ENCODE measurements at regions not wholly inside any gene's neighbourhood (a gene's known extent, or its start where the extent isn't known, plus 50 kb on each side); places are given as distances from the start of the nearest gene placed in this dataset.
"Not testable (repeated sequence)": the region's sequence is repeated elsewhere in the genome, so short reads cannot be mapped to it uniquely, and the experiment has no call there.

DNA sequence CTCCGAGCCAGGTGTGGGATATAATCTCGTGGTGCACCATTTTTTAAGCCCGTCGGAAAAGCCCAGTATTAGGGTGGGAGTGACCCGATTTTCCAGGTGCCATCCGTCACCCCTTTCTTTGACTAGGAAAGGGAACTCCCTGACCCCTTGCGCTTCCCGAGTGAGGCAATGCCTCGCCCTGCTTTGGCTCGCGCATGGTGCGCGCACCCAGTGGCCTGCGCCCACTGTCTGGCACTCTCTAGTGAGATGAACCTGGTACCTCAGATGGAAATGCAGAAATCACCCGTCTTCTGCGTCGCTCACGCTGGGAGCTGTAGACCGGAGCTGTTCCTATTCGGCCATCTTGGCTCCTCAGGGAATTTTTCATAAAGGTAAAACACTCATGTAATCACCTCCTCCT lies 63.9 kb downstream of the RWDD3 start:
- not testable (repeated sequence) for DNase-seq

DNA sequence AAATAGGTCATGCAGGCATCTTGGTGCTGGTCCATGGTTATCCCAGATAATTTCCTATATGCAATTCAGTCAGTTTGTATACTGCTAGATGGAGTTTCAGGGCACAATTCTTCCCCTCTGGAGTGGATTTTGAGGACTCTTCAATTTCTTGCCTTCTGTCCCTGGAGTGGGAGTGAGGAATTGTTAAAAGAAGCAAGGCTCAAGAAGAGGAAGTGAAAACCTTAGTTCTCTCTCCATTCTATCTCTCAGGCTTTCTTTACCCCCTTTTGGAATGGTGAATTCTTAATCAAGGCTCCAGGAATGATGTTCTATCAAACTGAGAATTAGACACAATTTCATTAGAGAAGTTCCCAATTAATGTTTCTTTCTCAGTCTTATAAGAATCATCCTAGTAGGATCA lies 67.1 kb downstream of the RWDD3 start:
- DNase-seq: no peak

DNA sequence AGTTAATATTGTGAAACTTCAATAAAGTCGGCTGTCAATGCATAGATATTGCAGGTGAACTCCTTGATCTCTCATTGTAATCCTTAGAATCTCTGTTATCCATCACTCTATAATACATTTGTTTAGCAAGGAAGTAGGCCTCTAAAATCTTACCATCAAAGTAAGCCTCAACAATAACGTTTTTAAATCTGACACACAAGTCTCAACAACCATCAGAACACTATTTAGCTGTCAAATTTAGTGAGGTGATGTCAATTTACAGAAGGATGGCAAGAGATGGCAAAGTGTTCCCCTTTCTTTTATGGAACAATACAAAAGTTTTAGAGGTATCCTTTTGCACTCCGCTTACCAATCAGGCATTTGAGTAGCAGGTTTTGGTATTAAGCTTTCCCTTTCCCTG lies 67.6 kb downstream of the RWDD3 start:
- DNase-seq: no peak

DNA sequence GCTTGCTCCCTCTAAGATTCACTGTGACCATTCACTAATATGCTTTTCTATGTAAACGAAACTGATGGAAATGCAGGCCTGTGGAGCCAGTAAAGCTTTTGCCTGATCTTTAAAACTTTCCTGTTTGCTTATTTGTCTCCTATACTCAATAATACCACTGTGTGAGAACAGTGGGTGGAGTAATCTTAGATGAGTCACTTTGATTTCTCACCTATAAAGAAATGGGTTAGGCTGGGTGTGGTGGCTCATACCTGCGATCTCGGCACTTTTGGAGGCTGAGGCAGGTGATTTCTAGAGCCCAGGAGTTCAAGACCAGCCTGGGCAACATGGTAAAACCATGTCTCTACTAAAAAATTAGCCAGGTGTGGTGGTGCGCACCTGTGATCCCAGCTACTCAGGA lies 70.8 kb downstream of the RWDD3 start:
- no peak for DNase-seq

DNA sequence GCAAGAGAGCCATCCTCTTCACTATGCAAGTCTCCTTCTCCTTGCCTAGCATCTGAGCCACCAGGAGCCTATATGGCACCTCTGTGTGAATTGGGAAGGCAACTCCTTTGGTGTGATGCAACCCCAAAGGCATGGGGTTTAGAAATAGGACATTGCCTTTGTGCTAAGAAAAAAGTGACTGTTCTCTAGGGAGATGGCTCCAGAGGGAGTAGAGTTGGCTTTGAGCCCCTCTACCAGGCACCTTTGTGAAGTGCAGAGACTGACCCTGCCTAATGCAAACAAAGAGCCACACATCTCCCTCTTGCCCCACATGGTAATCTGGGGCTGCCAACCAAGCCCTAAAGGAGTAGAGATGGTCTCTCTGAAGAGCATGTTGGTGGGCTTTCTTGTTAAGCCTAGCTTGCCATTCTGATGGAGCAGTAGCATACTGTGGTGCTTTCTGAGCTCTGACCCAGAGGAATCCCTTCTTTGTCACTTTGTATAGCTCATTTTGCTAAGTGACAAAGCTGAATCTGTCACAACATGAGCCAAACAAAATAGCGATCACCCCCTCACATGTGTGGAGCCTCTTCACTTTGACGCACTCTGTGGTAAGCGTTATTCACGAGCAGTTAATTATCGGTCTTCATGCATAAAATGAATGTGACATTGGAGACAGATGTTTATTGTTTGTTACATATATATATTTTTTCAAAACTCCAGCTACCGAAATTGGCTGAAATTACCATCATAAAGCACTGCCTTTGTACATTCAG lies 74.4 kb downstream of the RWDD3 start:
- DNase-seq: no peak

DNA sequence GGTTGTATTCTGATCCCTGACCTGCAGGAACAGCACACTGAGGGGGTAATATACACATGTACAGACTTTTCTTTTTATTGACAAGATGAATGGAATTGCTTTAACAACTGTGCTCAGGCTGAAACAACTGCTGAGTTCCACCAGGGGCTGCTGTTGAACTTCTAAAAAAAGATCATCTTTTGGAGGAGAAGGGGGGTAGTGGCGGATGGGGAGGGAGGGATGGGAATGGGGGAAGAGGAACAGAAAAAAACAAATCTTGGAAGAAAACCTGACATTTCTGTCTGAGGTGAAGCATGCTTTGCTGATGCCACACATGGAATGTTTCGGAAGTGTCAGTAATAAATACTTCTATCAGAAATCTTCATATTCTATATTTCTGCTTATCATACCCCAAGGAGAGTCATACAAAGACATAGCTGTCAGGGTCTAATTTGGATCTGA lies 75.0 kb downstream of the RWDD3 start:
- peak; percentile 41 for DNase-seq

DNA sequence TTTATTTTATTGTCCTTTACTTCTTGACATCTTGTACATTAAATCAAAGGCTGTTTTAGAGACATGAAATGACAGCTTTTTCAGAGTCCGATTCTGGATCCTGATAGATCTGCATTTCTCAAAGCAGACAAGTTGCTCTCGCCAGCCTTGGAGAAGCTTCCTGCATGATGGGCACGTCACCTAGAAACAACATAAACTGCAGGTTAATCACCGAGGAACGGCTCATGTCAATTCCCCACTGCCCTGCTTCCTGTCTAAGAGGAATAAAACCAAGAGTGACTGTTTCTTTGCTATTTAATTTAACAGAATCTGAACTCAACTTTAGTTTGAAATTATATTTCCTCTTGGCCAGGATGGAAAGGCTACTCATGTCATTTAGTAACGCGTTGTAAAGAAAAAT lies 77.0 kb downstream of the RWDD3 start:
- no peak for DNase-seq

DNA sequence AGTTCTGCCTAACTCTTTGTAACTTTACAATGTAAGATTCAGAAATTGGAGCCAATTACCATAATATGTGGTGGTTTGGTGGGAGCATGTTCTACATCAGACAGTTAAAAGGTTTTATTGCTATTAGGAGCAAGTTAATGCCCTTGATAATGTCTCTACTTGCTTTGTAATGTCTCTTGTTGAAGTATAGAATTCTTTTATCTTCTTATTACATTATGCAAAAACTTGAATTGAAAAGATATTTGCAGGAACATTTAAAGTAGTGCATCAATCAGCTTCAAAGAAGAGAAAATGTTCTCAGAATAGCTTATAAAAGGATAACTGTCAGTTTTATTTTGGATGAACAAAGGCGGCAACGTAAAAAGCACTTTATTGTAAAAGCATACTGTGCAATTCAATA lies 77.8 kb downstream of the RWDD3 start:
- no peak for DNase-seq

DNA sequence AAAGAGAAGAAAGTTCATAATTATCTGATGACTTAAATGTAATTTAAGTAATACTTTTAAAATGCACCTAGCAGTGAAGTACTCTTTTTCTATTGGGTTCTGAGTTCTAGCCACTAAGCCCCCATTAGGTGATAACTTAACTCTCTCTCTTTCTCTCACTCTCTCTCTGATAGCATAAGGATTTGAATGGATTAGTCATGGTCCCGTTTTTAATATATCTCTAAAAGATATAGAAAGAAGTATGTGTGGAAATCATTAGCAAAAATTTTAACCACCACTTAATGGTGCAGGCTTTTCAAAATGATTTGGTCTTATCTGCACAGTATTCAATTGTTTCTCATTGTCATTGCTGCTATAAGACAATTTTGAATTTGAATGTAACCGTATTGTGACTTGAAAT lies 78.2 kb downstream of the RWDD3 start:
- no peak for DNase-seq

DNA sequence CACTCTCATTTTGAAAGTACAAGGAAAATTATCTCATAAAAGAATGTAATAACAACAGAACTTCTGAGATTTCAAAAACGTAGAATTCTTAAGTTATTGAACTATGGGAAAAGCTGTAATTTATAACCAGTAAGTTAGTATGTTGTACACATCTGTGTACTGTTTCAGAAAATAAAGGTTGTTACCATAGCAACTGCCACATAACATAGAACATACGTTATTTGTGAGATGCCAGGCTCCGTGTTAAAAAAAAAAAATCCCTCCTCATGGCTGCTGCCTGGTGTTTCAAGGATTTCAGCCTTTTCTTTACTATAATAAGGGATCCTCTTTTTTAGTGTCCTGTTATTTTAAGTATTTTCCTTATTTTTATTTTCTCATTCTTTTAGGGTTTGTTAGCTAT lies 79.5 kb downstream of the RWDD3 start:
- no peak for DNase-seq

DNA sequence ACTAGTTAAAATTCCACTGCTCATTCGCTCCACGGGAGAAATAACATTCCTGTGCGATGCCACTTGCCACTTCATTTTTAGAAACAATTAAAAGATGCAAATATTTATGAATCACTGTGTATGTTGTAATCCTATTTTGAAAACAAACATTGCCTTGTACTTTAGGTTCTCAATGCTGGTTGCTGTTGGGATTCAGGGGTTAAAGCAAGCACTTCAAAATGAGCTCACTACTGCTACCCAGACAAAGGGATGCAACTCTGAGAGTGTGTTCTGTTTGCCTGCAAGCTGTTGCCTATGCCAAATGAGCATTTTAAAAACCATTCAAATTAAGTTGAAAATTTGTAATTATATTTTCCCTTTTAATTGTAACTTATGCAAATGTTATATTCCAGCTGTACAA lies 87.5 kb downstream of the RWDD3 start:
- DNase-seq: no peak

DNA sequence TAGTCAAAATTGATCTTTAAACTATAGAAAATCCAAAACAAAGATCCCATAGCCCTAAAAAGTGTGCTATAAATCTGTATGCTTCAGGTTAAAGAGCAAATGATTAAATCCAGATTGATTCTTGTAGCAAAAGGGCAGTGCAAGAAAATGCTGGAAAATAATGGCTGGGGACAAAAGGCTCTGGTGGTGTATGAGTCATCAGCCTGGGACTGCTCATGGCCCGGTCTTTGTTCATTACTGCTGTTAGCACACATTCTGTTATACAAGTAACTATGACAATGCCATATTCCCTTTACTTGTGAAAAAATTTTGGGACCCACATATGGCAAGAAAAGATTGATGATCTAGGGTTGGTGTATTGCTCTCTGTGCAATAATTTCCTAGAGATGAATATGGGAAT lies 89.1 kb downstream of the RWDD3 start:
- DNase-seq: no peak

DNA sequence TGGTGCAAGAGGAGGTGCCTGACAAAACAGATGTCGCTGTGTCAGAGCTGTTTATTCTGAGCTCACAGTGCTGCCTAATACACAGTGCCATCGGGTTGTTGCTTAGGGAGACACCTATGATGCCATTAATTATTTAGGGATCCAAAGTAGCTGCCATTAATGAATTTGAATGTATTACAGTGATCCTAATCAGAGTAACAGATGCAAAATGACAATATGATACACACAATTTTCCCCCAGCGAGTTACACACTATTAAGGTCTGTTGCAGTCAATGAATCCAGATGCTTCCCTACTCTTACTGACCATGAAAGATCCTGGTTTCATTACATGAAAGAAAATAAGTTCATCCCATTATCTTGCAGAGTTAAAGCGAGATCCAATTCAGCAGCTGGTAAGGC lies 91.3 kb downstream of the RWDD3 start:
- DNase-seq: no peak

DNA sequence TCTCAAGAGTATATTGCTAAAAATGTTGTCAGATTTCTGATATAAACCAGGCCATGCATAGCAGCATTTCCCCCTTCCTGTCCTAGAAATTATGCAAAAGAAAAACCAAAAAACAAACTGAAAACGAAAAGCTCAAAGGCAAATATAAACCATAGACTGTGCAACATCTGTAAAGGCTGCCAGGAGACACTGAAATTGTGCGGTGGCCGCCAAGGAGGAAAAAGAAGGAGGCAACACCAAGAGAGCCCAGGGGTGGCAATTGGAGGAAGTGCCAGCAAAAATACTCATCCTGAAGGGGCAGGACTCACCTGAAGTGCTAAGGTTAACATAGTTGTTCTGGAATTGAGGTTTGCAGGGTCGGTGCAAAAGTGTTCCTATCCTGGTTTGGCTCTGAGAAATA lies 92.0 kb downstream of the RWDD3 start:
- DNase-seq: no peak

DNA sequence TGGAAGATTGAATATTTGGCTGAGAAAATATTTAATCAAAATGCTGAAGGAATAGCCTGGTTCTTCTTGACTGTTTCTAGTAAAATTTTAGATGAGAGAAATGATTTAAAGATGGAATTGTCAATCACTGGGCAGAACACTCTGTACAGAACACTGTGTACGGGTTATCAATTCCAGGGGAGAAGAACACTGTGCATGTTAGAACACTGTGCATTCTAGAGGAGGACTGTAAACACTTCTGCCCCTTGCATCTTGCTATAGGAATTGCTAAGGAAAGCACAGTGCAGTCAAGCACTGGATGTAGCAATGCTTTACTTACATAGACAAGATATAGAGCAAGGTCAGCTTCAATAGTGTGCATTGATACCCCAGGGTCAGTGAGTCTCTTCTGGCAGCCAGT lies 98.7 kb downstream of the RWDD3 start:
- no peak for DNase-seq

DNA sequence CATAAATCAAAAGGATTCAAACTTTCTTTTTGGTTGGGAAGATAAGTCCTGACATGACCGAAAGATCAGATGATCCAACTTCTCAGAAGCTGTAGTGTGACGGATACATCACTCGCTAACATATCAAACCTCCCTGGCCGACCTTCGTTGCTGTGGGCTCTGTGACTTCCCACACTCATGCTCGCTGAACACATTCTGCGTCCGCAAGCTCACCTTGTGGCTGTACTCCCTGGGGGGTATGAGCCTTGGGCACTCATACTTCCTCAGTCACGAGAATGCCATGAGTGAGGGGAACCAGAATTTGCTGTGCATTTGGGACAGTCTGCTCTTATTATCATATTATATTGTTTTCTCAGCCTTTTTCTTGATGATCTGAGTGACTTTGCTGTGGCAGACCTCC lies 105.4 kb downstream of the RWDD3 start:
- no peak for DNase-seq

DNA sequence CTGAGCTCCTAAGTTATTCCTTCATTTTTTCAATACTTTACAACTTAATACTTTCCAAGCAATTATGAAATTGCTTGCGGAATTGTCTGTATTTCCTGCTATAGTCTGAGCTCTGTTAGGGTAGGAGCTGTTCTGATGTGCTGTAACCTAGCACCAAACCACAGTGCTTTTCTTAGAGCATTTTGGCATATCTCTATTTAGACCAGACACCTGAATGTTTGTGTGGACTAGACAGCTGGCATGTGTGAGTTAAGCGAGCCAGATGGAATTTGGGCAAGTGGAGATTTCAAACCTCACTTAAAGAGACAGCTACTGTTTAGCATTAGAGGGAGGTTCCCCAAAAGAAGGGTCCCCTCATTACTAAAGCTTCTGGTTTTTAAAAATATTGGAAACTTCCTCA lies 106.1 kb downstream of the RWDD3 start:
- no peak for DNase-seq

DNA sequence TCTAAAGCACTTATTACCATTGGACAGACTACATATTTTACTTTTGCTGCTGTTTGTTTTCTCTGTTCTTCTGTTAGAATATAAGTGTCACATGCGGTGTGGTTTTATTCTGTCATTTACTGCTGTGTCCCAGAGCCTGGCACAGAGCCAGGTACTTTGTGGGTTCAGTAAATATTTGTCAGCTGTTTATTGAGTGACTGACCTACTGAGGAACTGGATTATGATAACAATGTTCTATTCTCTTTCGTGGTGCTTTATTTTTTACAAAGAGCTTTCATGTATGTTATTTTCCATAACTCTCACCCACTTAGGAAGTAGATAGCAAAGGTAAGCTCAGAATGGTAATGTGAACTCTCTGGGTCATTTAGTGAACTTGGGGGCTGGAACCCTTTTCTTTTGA lies 118.8 kb downstream of the RWDD3 start:
- peak; percentile 82 for DNase-seq

DNA sequence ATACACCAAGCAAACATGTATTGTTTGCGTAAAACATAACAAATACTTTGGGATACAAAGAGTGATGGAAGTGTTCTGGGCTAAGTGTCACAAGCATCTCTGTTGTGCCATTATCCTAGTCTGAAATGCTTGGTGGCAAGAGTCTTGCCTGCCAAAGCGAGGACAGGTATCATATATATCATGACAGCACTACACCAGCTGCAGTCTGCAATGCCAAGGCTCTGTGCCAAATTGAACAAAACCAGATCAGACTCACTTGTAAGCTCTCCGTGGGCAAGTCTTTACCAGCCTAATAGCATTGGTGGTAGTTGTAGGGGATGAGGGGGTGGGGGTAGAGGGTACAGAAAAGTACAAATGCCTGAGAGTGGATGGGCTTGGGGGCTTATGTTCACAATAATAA lies 119.2 kb downstream of the RWDD3 start:
- peak; percentile 71 for DNase-seq

DNA sequence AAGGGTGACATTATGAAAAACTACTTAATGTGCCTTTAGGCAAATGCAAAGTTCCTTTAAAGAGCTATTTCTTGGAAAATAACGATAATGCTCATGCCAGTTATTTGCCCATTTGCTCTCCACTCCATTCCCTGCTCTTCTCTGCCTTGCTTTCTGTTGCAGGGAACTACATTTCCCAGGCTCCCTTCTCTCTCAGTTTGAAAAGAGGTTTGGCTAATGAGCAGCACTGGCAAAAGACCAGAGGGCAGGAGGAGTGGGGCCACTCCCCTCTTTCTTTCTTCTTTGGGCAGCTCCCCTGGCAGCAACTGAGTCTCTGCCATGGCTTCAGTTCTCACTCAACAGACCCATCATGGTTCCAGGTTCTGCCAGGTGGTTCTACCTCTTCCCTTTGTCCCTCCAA lies 130.5 kb downstream of the RWDD3 start:
- DNase-seq: no peak

DNA sequence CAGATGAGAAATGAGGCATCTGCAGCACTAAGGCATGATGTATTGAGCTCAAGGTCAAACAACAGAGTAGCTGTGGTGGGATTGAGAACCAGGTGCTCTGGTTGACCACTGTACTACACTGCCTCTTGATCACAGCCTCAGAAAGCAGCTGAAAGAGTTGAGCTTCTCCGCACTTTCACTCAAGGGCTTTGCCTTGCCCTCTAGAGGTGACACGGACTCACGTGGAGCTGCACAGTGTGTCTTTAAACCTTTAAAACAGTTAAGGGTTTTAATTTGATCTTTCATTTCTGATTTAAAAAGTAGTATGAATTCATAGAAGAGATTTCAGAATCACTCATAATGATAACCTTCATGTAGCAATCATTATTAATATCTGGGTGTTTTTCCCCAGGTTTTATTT lies 132.5 kb downstream of the RWDD3 start:
- no peak for DNase-seq

DNA sequence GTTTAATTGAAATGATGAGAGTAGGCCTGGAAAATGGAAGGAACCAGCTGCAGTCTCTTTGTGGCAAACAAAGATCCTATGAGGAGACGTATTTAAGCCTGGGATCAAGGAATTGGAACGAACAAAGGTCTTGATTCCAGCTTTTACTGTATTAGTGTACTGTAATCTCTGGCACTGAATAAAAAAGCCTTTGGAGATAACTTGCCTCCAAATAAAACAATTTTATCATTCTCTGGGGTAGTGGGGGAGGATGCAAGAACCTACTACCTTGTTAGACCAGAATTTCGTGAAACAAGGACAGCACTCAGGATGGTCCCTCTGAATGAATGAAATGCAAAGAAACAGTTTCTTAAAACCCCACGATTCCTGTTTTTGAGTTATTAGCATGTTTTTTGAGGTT lies 134.2 kb downstream of the RWDD3 start:
- no peak for DNase-seq

DNA sequence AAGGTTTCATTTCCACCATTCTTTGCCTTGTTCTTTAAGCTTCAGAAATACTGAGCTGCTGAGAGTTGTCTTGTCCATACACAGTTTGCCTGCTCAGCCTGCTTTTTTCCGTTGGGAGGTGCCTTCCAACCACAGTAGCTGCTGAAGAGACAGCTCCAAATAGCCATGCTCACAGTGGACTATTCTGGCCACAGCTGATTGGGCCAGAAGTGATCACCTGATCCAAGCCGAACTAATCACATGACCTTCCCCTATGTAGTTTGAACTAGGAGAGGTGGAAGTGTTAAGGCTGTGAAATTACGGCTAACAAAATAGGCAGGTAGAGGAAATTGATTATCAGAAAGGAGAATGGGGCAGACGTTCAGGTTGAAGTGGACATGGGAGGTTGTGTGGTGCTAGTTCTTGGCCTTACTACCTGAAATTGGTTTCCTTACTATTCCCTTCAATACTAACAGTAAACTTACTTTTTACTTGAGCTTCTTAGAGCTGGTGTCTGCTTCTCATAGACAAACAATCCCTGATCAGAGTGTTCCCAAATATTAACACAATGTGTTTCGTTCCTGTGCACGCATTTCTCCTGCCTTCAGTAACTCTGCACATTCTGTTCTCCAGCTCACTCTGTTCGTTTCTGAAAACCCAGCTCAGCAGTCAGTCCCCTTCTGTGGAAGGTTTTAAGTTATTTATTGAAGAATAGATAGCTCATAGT lies 136.1 kb downstream of the RWDD3 start:
- no peak for DNase-seq

DNA sequence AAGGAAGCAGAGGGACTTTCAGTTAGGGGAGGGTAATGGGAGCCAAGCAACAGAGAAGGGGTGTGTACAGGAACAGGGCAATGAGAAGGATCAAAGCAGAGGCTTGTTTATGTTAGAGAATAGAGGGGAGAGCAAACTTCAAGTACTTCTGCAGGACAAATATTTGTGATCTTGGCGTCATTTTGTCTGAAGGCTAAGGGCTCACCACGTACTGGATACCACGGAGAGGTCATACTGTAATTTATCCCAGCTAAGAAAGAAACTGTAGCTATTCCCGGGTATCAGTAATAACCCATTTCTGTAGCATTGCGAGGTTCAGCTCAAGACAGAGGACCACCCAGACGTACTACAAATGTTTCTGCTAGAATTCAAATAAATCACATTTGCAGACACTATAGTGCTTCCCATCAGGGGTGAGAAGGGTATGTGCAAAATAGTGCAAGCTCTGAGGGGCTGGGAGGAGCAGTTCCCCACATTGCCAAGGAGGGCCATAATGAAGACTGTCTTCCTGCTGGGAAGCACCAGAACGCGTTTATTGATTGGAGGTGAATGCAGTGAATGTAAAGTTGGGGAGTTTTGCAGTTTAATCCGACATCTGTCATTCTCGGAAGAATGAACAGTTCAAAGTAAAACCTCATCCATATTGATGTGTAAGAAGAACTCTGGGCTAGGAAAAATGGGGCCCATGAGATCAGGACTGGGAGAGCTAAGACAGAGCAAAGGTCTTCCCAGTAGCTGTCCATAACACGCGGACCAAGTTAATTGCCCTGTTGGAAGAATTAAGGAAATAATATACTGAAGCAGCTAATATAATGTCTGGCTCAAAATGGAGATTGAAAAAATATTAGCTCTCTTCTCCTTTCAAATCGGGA lies 136.9 kb downstream of the RWDD3 start:
- no peak for DNase-seq
